ENCODE measurements at regions not wholly inside any gene's neighbourhood (a gene's known extent, or its start where the extent isn't known, plus 50 kb on each side); places are given as distances from the start of the nearest gene placed in this dataset.

DNA sequence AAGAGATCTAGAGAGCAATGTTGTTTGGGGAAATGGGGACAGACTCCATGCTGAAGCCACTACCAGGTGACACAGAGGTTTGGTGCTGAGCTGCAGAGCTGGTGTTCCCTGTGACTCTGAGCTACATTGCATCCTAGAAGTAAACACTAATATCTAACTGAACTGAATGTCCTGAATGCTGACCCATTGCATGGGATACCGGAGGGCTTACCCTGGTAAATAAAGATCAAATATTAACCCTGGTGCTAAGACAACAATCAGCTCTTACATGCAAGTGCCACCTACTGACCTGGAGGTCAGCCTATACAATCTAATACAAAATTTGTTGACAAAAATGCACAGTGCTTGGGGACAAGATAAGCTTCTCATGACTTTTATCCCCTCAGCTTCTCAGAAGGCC, 851.3 kb upstream of the KCND2 start:
- H3K4me3 ChIP-seq (ENCODE audit: low read depth, low read length): no peak overlapping the region
- TF ChIP-seq, protein P1, sequence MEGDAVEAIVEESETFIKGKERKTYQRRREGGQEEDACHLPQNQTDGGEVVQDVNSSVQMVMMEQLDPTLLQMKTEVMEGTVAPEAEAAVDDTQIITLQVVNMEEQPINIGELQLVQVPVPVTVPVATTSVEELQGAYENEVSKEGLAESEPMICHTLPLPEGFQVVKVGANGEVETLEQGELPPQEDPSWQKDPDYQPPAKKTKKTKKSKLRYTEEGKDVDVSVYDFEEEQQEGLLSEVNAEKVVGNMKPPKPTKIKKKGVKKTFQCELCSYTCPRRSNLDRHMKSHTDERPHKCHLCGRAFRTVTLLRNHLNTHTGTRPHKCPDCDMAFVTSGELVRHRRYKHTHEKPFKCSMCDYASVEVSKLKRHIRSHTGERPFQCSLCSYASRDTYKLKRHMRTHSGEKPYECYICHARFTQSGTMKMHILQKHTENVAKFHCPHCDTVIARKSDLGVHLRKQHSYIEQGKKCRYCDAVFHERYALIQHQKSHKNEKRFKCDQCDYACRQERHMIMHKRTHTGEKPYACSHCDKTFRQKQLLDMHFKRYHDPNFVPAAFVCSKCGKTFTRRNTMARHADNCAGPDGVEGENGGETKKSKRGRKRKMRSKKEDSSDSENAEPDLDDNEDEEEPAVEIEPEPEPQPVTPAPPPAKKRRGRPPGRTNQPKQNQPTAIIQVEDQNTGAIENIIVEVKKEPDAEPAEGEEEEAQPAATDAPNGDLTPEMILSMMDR (IDR thresholded peaks at IDR 0.05; ENCODE audit: low read depth, low read length): no peak

DNA sequence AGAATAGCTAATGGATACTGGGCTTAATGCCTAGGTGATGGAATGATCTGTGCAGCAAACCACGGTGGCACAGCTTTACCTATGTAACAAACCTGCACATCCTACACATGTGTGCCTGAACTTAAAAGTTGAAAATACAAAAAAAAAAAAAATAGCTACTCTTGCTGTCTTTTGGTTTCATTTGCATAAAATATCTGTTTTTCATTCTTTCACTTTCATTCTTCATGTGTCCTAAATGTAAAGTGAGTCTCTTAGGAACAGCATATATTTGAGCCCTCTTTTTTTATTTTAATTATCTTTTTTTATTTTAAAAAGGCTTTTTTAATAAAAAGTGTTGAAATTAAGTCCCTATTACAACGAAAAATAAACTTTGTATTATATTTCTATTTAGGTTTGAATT, 836.1 kb upstream of the KCND2 start:
- no peak overlapping the region for H3K4me3 ChIP-seq (ENCODE audit: low read depth, low read length)
- TF ChIP-seq, protein P1 (IDR thresholded peaks at IDR 0.05; ENCODE audit: low read depth, low read length): no peak

DNA sequence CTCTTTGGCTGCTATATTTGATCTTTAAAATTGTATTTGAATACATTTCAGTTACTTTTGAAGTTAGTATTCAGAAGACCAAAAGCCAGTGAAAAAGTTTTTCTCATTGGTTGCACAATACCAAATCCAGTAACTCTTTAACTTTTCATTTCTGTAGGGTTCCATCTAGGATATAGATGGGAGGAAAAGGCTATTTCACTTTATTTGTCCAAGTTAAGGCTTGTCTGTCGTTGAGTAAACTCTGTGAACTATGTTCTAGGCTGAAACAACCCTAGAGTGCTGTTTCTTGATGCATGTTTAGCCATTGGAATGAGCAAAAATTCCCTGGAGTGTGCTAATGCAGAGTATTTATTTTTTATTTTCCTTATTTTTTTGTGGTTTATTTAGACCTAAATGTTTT, 834.7 kb upstream of the KCND2 start:
- TF ChIP-seq, protein P1 (IDR thresholded peaks at IDR 0.05; ENCODE audit: low read depth, low read length): no peak
- H3K4me3 ChIP-seq (ENCODE audit: low read depth, low read length): no peak overlapping the region

DNA sequence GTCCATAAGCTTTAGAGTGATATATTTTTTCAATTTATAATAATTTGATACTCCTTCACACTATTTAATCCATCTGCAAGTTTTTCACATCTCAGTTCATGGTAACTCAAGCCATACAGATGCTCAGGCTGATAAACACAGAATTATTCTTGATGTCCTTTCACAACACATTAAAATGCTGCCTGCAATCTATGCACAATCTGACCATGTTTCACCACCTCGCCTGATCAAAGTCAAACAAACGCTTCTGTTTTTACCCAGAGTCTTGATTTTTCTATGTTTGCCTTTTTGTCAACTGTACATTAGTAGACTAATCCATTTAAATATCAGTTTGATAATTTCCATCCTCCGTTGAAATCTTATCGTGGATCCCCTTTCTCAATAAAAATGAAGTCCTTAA, 833.8 kb upstream of the KCND2 start:
- H3K4me3 ChIP-seq (ENCODE audit: low read depth, low read length): no peak overlapping the region
- TF ChIP-seq, protein P1 (IDR thresholded peaks at IDR 0.05; ENCODE audit: low read depth, low read length): no peak

DNA sequence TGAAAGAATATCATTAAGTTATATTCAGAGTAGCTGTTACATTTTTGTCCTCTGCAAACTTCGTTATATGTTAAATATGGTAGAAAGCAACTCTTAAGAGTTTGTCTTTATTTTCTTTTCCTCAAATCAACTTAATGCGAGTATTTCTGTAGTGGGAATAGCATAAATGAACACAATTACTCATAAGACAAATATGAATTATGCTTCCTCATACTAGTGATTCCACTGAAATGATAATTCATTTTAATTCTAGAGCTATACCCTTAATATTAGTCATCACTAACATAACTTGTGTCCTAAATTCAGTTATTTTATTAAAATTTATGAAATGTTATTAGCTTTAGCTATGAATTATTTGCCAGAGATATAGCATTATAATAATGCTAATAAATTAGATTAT, 820.6 kb upstream of the KCND2 start:
- TF ChIP-seq, protein P1 (IDR thresholded peaks at IDR 0.05; ENCODE audit: low read depth, low read length): no peak
- H3K4me3 ChIP-seq (ENCODE audit: low read depth, low read length): no peak overlapping the region

DNA sequence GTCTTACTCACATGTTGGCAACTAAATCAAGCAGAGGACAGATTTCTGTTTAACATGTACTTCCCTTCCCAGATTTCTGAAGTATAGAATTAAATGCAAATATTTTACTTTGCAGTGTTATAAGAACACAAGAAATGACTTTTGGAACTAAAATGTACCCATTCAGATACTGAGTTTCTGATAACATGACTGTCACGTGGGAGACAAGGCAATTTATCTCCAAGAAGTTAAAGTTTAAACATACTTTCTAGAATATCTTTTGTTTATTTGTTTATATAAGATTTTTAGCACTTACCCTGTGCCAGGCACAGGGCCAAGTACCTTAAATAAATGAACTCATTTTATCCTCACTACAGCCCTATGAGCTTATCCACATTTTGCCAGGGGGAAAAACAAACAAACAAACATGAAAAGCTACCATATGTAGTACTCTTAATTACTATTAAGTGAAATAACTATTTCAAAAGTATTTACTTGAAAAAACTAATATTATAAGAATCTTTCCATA, 807.1 kb upstream of the KCND2 start:
- TF ChIP-seq, protein P1 (IDR thresholded peaks at IDR 0.05; ENCODE audit: low read depth, low read length): no peak
- no peak overlapping the region for H3K4me3 ChIP-seq (ENCODE audit: low read depth, low read length)

DNA sequence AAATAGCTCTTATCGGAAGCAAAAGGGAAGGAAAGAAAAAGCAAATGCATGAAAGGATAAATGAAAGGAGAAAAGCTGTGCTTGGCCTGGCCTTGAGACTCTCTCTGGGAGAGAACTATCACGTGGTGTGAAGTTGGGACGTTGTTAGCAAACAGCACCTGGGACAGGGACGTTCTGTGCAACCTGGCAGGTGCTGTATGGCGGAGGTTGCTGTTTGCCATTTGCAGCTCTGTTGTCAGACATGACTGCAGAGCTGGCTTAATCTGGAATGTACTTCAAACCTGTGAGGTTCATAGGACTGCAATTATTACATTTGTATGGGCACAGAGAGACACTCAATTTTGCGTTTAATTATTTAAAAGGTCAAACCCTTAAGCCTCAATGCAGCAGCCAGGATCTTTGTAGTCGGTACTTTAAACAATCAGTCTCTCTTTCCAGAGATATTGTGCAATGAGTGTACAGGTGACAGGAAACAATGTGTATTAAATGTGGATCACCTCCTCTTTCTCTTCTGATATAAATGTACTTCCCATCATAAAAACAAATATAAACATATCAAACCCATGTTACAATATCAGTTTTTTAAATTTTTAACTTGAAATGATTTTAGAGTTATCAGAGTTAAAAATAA, 800.5 kb upstream of the KCND2 start:
- no peak overlapping the region for H3K4me3 ChIP-seq (ENCODE audit: low read depth, low read length)
- TF ChIP-seq, protein P1 (IDR thresholded peaks at IDR 0.05; ENCODE audit: low read depth, low read length): no peak
